HG03064 (cell line): ENCODE measurements at regions not wholly inside any gene's neighbourhood (a gene's known extent, or its start where the extent isn't known, plus 50 kb on each side); places are given as distances from the start of the nearest gene placed in this dataset.

ENCODE experiments used
- ATAC-seq: cut with Tn5 transposase; IDR thresholded peaks from one replicate; pipeline ENCODE4 v1.9.1; 2021; ENCODE audit warnings: low read depth; ENCODE audit not compliant: unreplicated experiment

- ATAC-seq: no peak
These were observed 318.4 kb upstream of the MAF start for GRCh38 chr16:79918916-79919315.

- no peak for ATAC-seq
These were observed 315.2 kb upstream of the MAF start for GRCh38 chr16:79915761-79916160.

DNA sequence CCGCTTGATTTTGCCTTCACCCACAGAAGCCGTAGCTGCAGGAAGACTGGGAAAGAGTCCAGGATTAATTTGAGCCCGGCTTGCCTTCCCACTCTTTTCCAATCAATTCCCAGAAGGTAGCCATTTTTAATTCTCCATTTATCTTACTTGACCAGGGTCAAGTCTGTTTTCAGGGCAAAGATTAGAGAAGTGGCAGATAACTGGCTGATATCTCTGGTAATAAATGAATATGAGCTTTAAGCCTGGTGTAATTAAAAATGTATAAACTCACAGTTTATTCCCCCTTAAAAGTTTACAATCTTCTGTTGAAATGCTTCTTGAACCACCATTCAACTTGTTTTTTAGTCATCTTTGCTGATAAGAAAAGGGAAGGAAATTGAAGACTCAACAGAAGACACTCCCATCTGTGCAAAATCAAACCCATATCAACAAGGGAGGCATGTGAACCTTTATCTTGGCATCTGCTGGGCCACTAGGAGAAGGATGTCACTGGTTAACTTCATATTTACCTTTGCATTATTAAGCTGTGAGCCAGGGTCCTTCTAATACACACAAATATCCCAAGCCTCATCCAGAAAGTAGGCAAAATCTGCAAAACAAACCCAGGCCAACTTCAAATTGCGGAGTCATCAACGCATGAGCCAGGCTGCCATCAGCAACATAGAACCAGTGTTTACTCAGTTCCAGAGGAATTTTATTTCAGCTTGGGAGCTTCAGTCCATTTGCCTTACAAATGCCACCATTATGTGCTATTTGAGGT, 314.6 kb upstream of the MAF start:
- no peak for ATAC-seq

GRCh38 chr16:79912592-79913310, 312.2 kb upstream of the MAF start:
- no peak for ATAC-seq

GRCh38 chr16:79911660-79912059, 311.1 kb upstream of the MAF start:
- no peak for ATAC-seq

GRCh38 chr16:79909571-79909970, 309.0 kb upstream of the MAF start:
- no peak for ATAC-seq

GRCh38 chr16:79903471-79903870, 302.9 kb upstream of the MAF start:
- no peak for ATAC-seq

DNA sequence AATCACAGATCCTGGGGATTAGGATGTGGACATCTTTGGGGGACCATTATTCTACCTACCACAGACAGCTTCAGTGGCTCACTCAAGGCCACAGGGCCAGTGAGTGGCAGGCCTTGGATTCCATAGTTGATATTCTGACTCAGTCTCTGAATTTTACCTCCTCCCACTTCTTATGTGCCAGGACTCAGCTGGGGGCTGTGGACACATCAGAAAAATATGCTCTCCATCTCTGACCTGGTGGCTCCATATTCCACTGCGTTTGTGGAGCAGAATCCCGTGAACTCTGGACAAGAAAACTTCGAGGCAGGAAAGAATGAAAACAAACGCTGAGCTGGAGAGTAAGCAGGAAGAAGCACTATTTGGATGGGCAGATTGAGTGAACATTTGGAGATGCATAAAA, 301.8 kb upstream of the MAF start:
- ATAC-seq: no peak

- ATAC-seq: no peak
These were observed 301.0 kb upstream of the MAF start for GRCh38 chr16:79901522-79901921.

GRCh38 chr16:79899716-79900115, 299.2 kb upstream of the MAF start:
- ATAC-seq: no peak

- ATAC-seq: no peak
These were observed 298.8 kb upstream of the MAF start for GRCh38 chr16:79899316-79899715.

GRCh38 chr16:79898703-79899102, 298.2 kb upstream of the MAF start:
- no peak for ATAC-seq

GRCh38 chr16:79897453-79898146, 297.1 kb upstream of the MAF start:
- ATAC-seq: no peak

DNA sequence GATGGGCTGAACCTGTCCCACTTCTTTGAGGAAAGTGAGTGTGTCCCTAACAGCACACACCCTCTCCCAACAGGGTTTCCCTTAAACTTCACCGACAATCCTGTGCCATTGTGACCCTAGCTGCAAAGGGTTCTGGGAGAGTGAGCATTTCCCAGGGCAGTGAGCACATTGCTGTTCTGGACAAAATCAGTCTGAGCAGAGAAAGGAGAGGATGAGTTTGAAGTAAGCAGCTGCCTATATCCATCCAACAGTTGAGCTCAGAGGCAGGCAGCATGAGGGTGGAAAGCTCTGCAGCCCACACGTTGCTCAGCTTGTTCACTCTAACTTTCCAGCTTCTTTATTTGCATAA, 296.5 kb upstream of the MAF start:
- ATAC-seq: no peak

DNA sequence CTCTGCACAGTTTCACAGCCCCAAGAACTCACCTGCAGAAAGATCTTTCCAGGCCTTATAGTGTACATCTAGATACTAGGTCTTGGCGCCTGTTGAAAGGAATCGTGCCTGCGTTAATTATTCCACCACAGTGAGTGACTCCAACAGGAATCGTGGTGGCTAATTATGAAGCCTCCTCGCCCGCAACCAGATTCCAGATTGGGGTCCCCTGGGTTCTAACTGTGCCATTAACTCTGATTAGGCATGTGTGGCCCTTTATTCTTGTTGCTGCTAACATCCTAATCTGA, 295.3 kb upstream of the MAF start:
- no peak for ATAC-seq

GRCh38 chr16:79895053-79895916, 294.7 kb upstream of the MAF start:
- ATAC-seq: no peak

DNA sequence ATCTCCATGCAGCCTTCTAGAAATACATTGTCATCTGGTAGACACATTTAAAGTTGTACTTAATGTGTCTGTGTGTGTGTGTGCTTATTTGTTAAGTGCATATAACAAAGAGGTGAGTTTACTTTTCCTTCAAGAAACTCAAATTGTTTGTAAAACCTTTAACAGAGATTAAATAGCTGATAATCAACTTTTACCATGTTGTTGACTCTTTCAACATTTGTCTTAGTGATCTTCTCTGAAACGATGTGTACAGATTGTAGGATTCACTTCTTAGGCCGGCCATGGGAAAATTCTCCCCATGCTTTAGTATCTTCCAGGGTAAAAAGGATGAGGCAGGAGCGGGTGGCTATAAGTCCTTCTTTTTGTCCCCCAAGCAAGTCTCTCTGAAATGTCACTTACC, 292.9 kb upstream of the MAF start:
- ATAC-seq: no peak

DNA sequence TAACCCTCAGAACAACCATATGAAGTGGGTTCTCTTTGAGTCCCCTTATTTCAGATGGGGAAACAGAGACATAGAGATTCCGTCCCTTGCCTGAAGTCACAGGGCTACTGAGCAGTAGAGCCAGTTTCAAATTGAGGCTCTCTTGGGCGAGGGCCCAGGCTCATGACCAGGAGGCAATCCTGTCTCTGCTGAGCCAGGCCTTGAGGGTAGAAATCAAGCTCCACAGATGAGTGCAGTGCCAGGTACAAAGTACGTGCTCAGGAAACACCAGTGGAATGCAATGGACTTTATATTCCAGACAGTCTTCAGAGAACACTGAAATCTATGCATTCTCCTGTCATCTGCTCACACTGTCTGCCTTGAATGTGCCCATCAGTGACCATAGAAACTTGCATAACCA, 291.7 kb upstream of the MAF start:
- ATAC-seq: no peak

GRCh38 chr16:79891458-79891857, 290.9 kb upstream of the MAF start:
- no peak for ATAC-seq

DNA sequence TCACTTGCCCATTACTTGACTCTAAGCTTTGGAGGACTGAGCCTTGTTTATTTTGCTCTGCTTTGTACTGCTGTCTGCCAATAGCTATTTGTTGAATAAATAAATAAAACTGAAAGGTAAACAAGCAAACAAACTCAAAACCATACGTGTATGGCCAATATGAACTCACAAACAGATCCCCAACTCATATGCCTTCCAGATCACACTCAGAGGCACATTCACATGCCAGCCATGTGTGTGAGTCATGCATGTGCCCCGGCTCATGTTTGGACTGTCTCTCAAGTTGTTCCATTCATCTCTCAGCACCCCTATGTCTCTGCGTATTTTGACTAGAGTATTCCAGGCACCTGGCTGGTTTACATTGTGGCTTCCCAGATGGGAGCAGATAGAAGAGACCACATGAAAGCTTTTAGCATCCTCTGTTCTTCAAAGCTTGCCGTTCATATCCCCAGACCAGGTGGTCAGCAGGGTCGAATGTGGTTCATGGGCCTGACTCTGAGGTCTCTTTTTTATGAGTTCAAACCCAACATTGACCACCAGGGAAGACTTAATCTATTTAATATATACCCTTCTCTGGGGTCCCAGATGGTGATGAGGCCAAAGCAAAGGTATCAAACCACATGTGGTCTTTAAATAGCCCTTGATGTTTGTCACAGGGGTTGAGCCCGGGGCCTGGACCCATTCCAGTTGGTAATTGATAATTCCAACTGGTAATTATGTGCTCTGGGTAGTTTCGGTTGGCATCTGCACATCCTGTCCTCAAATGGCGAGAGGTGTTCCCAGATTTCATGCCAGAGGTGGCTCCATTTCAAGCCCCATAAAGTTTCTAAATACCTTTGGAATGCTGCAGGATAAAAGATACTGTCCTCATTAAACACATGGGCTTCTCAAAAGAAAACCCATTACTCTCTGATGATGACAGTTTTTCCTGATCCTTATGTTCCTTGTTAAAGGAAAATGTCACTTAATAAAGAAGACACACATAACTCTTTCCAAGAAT, 287.3 kb upstream of the MAF start:
- ATAC-seq: no peak
